ENCODE measurements at regions not wholly inside any gene's neighbourhood (a gene's known extent, or its start where the extent isn't known, plus 50 kb on each side); places are given as distances from the start of the nearest gene placed in this dataset.
"Not testable (repeated sequence)": the region's sequence is repeated elsewhere in the genome, so short reads cannot be mapped to it uniquely, and the experiment has no call there.

DNA sequence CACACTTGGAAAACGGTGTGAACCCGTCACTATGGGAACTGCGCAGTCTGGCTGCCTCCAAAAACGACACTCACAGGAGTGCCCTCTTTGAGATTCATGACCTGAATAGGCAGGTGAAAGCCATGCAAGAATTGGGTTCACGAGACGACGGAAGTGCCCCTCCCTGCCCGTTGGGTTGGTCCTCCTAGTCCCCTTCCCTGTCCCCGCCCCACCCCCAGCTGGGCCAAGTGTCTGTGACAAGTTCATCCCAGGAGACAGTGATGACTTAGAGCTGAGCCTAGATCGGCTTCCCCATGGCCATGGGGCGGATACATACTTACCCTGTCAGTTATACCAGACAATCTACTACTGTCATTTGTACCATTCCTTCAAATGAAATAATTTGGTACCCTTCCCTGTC is 1137.7 kb upstream of the CHAC2 start:
- no peaks in the 10 kb centered on the region for H3K27me3 ChIP-seq (ENCODE audit: control insufficient read depth in 2 of 2, insufficient read depth in 1 of 2, low read length in 1 of 2)
- no peak overlapping the region for H3K4me3 ChIP-seq (ENCODE audit: low read length in 2 of 2)
- H3K9me3 ChIP-seq (ENCODE audit: control insufficient read depth in 2 of 2, insufficient read depth in 1 of 2, low read length in 1 of 2): peaks cover 2 to 17% of the 10 kb centered on the region in 2 donors
- no peaks in the 10 kb centered on the region for H3K36me3 ChIP-seq (ENCODE audit: control insufficient read depth in 2 of 2, insufficient read depth in 2 of 2, low read length in 1 of 2)
- no peak for DNase-seq (ENCODE audit: low read depth in 6 of 9, low spot score in 9 of 9)
- H3K4me1 ChIP-seq (ENCODE audit: control insufficient read depth in 2 of 2, insufficient read depth in 2 of 2, low read length in 2 of 2): no peaks in the 10 kb centered on the region
- 96% methylated on average over 11 of the region's 11 CpGs for WGBS
- H3K27ac ChIP-seq (ENCODE audit: low read depth in 1 of 2, low read length in 1 of 2): no peak overlapping the region

GRCh38 chr2:52629531-52629930 is 1138.1 kb upstream of the CHAC2 start:
- Histone ChIP-seq H3K36me3 (ENCODE audit: control insufficient read depth in 2 of 2, insufficient read depth in 2 of 2, low read length in 1 of 2) (no peaks in the 10 kb centered on the region), H3K27me3 (ENCODE audit: control insufficient read depth in 2 of 2, insufficient read depth in 1 of 2, low read length in 1 of 2) (no peaks in the 10 kb centered on the region), H3K4me3 (ENCODE audit: low read length in 2 of 2) (no peak overlapping the region), H3K27ac (ENCODE audit: low read depth in 1 of 2, low read length in 1 of 2) (no peak overlapping the region), H3K4me1 (ENCODE audit: control insufficient read depth in 2 of 2, insufficient read depth in 2 of 2, low read length in 2 of 2) (no peaks in the 10 kb centered on the region), H3K9me3 (ENCODE audit: control insufficient read depth in 2 of 2, insufficient read depth in 1 of 2, low read length in 1 of 2) (peaks cover 2 to 17% of the 10 kb centered on the region in 2 donors)
- no peak for DNase-seq (ENCODE audit: low read depth in 6 of 9, low spot score in 9 of 9)
- 98% methylated on average over 36 of the region's 36 CpGs for WGBS

GRCh38 chr2:52622266-52622665 is 1145.3 kb upstream of the CHAC2 start:
- peaks cover 0 to 1% of the 10 kb centered on the region in 2 donors for H3K9me3 ChIP-seq (ENCODE audit: control insufficient read depth in 2 of 2, insufficient read depth in 1 of 2, low read length in 1 of 2)
- H3K36me3 ChIP-seq (ENCODE audit: control insufficient read depth in 2 of 2, insufficient read depth in 2 of 2, low read length in 1 of 2): no peaks in the 10 kb centered on the region
- no peak overlapping the region for H3K4me3 ChIP-seq (ENCODE audit: low read length in 2 of 2)
- no peaks in the 10 kb centered on the region for H3K4me1 ChIP-seq (ENCODE audit: control insufficient read depth in 2 of 2, insufficient read depth in 2 of 2, low read length in 2 of 2)
- H3K27ac ChIP-seq (ENCODE audit: low read depth in 1 of 2, low read length in 1 of 2): no peak overlapping the region
- 86% methylated on average over 2 of the region's 2 CpGs for WGBS
- no peak for DNase-seq (ENCODE audit: low read depth in 6 of 9, low spot score in 9 of 9)
- H3K27me3 ChIP-seq (ENCODE audit: control insufficient read depth in 2 of 2, insufficient read depth in 1 of 2, low read length in 1 of 2): no peaks in the 10 kb centered on the region

DNA sequence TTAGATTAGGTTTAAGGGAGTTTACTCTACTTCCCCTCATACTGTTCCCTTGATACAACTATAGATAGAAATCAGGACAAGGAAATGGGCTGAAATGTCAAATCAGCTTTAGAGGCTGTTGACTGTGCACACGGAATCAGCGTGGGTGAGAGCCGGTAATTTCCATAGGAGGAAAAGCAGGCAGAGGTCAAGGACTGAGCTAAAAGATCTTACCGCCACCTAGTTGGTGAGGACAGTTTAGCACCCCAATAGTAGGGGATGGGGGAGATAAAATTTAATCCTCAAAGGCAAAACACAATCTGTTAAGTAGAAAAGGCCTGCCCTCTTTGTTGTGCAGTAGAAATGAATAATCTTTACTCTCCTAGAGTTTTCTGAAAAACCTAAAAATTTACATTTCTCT is 1154.5 kb upstream of the CHAC2 start:
- peaks cover 0 to 4% of the 10 kb centered on the region in 2 donors for H3K9me3 ChIP-seq (ENCODE audit: control insufficient read depth in 2 of 2, insufficient read depth in 1 of 2, low read length in 1 of 2)
- 96% methylated on average over 4 of the region's 4 CpGs for WGBS
- no peak overlapping the region for H3K4me3 ChIP-seq (ENCODE audit: low read length in 2 of 2)
- no peaks in the 10 kb centered on the region for H3K36me3 ChIP-seq (ENCODE audit: control insufficient read depth in 2 of 2, insufficient read depth in 2 of 2, low read length in 1 of 2)
- DNase-seq (ENCODE audit: low read depth in 6 of 9, low spot score in 9 of 9): no peak
- H3K4me1 ChIP-seq (ENCODE audit: control insufficient read depth in 2 of 2, insufficient read depth in 2 of 2, low read length in 2 of 2): no peaks in the 10 kb centered on the region
- no peak overlapping the region for H3K27ac ChIP-seq (ENCODE audit: low read depth in 1 of 2, low read length in 1 of 2)
- no peaks in the 10 kb centered on the region for H3K27me3 ChIP-seq (ENCODE audit: control insufficient read depth in 2 of 2, insufficient read depth in 1 of 2, low read length in 1 of 2)

DNA sequence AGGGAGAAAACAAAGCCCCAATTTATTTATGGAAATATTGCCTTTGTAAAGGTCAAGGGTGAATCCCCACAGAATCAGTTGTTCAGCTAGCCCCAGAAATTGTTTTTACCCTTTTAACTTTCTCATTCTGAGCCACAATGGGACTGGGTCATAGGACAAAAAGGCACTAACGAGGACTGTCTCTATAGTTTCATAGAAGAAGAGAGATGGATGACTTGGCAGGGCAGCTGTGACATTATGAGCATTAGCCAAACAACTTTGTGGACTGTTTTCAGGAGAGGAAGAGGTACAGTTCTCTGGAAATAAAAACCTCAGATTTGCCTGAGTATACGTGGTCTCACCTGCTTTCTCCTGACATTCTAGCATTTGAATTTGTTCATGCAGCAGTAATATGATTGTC is 1155.8 kb upstream of the CHAC2 start:
- no peaks in the 10 kb centered on the region for H3K36me3 ChIP-seq (ENCODE audit: control insufficient read depth in 2 of 2, insufficient read depth in 2 of 2, low read length in 1 of 2)
- H3K27ac ChIP-seq (ENCODE audit: low read depth in 1 of 2, low read length in 1 of 2): no peak overlapping the region
- H3K27me3 ChIP-seq (ENCODE audit: control insufficient read depth in 2 of 2, insufficient read depth in 1 of 2, low read length in 1 of 2): no peaks in the 10 kb centered on the region
- H3K9me3 ChIP-seq (ENCODE audit: control insufficient read depth in 2 of 2, insufficient read depth in 1 of 2, low read length in 1 of 2): peaks cover 0 to 4% of the 10 kb centered on the region in 2 donors
- no peak for DNase-seq (ENCODE audit: low read depth in 6 of 9, low spot score in 9 of 9)
- WGBS: 66% methylated on average over 2 of the region's 2 CpGs
- no peaks in the 10 kb centered on the region for H3K4me1 ChIP-seq (ENCODE audit: control insufficient read depth in 2 of 2, insufficient read depth in 2 of 2, low read length in 2 of 2)
- H3K4me3 ChIP-seq (ENCODE audit: low read length in 2 of 2): no peak overlapping the region

DNA sequence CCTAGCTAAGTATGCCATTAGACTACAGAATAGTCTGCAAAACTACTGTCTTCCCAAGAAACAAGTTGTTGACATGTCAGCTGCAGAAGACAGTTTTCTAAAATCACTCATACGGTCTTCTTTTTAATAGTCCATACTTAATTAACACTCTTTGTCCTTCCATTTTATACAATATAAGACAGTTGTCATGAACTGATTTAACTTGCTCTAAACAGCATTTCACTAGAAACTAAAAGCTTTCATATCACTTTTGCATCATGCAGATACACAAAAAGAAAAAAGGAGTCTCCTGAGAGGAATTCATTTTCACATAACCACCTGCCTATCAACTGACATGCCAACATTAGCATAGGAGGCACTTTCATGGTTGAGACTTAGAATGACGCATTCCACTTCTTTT is 1159.6 kb upstream of the CHAC2 start:
- 98% methylated on average over 2 of the region's 2 CpGs for WGBS
- Histone ChIP-seq H3K27ac (ENCODE audit: low read depth in 1 of 2, low read length in 1 of 2) (no peak overlapping the region), H3K9me3 (ENCODE audit: control insufficient read depth in 2 of 2, insufficient read depth in 1 of 2, low read length in 1 of 2) (no peaks in the 10 kb centered on the region), H3K36me3 (ENCODE audit: control insufficient read depth in 2 of 2, insufficient read depth in 2 of 2, low read length in 1 of 2) (no peaks in the 10 kb centered on the region), H3K27me3 (ENCODE audit: control insufficient read depth in 2 of 2, insufficient read depth in 1 of 2, low read length in 1 of 2) (no peaks in the 10 kb centered on the region), H3K4me3 (ENCODE audit: low read length in 2 of 2) (no peak overlapping the region), H3K4me1 (ENCODE audit: control insufficient read depth in 2 of 2, insufficient read depth in 2 of 2, low read length in 2 of 2) (no peaks in the 10 kb centered on the region)
- no peak for DNase-seq (ENCODE audit: low read depth in 6 of 9, low spot score in 9 of 9)

DNA sequence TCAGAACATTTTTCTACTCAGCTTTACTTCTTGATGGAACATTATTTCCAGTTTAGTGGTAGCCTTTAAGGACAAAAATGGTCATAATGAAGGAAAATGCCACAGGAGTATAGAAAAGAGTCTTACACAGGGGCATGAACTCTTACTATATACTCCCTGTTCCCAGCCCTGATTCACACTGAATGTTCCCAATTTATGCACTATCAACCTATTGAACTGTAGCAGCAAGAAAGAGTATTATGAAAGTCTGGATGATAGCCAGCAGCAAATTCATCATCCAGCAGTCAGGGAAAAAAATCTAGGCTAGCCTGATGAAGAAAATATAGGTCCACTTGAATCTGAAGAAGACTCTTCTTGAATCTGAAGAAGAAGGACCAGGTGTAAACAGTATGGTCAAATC is 1170.3 kb upstream of the CHAC2 start:
- no peaks in the 10 kb centered on the region for H3K4me1 ChIP-seq (ENCODE audit: control insufficient read depth in 2 of 2, insufficient read depth in 2 of 2, low read length in 2 of 2)
- no peak for DNase-seq (ENCODE audit: low read depth in 6 of 9, low spot score in 9 of 9)
- H3K9me3 ChIP-seq (ENCODE audit: control insufficient read depth in 2 of 2, insufficient read depth in 1 of 2, low read length in 1 of 2): peaks cover 0 to 1% of the 10 kb centered on the region in 2 donors
- no peaks in the 10 kb centered on the region for H3K27me3 ChIP-seq (ENCODE audit: control insufficient read depth in 2 of 2, insufficient read depth in 1 of 2, low read length in 1 of 2)
- no peak overlapping the region for H3K4me3 ChIP-seq (ENCODE audit: low read length in 2 of 2)
- no peaks in the 10 kb centered on the region for H3K36me3 ChIP-seq (ENCODE audit: control insufficient read depth in 2 of 2, insufficient read depth in 2 of 2, low read length in 1 of 2)
- no peak overlapping the region for H3K27ac ChIP-seq (ENCODE audit: low read depth in 1 of 2, low read length in 1 of 2)

DNA sequence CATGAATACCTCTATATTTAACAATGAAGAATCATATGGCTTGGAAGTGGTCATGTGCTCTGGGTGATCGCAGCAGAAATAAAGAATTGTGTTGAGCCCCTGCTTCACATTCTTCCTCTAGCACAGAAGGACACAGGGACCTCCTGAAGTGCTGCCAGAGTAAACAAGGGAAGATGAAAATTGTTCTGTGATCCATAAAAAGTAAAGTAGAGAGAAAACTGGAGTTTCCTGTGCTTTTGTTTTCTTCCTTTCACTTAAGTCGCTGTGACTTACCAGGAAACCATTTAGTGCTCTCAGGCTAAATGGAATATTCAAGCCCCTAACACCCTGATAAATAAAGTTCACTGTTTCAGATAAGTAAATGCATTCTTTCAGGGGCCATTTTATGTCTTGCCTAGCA is 1173.6 kb upstream of the CHAC2 start:
- H3K27ac ChIP-seq (ENCODE audit: low read depth in 1 of 2, low read length in 1 of 2): no peak overlapping the region
- no peak overlapping the region for H3K4me3 ChIP-seq (ENCODE audit: low read length in 2 of 2)
- no peaks in the 10 kb centered on the region for H3K36me3 ChIP-seq (ENCODE audit: control insufficient read depth in 2 of 2, insufficient read depth in 2 of 2, low read length in 1 of 2)
- no peak for DNase-seq (ENCODE audit: low read depth in 6 of 9, low spot score in 9 of 9)
- H3K27me3 ChIP-seq (ENCODE audit: control insufficient read depth in 2 of 2, insufficient read depth in 1 of 2, low read length in 1 of 2): no peaks in the 10 kb centered on the region
- 68% methylated on average over 2 of the region's 2 CpGs for WGBS
- peaks cover 0 to 1% of the 10 kb centered on the region in 2 donors for H3K9me3 ChIP-seq (ENCODE audit: control insufficient read depth in 2 of 2, insufficient read depth in 1 of 2, low read length in 1 of 2)
- no peaks in the 10 kb centered on the region for H3K4me1 ChIP-seq (ENCODE audit: control insufficient read depth in 2 of 2, insufficient read depth in 2 of 2, low read length in 2 of 2)

DNA sequence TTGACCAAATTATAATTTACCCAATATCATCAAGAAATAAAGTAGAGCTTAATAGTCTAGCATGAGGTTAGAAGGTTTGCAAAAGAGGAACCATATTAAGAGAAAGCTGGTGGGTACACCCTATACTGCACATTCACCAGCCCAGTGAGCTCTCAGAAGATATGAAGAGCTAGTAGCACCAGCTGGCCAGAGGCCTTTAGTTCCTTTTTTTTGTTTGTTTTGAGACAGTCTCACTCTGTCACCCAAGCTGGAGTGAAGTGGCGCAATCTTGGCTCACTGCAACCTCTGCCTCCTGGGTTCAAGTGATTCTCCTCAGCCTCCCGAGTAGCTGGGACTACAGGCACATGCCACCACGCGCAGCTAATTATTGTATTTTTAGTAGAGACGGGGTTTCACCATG is 1183.5 kb upstream of the CHAC2 start:
- not testable (repeated sequence) for H3K4me3 ChIP-seq (ENCODE audit: low read length in 2 of 2); H3K4me1 ChIP-seq (ENCODE audit: control insufficient read depth in 2 of 2, insufficient read depth in 2 of 2, low read length in 2 of 2); H3K36me3 ChIP-seq (ENCODE audit: control insufficient read depth in 2 of 2, insufficient read depth in 2 of 2, low read length in 1 of 2); DNase-seq (ENCODE audit: low read depth in 6 of 9, low spot score in 9 of 9); H3K27me3 ChIP-seq (ENCODE audit: control insufficient read depth in 2 of 2, insufficient read depth in 1 of 2, low read length in 1 of 2); H3K27ac ChIP-seq (ENCODE audit: low read depth in 1 of 2, low read length in 1 of 2)
- H3K9me3 ChIP-seq (ENCODE audit: control insufficient read depth in 2 of 2, insufficient read depth in 1 of 2, low read length in 1 of 2): peaks cover 0 to 16% of the 10 kb centered on the region in 2 donors
- WGBS: 95% methylated on average over 5 of the region's 5 CpGs

DNA sequence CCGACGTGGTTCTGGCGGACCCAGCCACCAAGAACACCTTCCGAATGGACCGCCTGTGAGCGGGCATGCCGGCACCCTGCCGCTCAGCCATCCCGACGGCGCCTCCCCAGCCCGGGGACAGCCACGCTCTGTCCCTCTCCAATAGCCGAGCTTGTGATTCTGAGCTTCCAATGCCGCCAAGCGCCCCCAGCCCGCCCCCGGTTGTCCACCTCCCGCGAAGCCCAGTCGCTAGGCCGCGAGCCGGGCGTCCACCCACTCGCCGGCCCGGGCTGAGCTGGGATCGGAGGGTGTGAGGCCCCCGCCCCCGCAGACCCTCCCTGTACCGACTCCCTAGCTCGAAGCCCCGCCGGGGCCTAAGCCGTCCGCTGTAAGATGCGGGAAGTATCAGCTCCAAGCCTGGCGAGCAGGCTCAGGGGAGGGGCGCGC is 1195.1 kb upstream of the CHAC2 start:
- Histone ChIP-seq H3K27me3 (ENCODE audit: control insufficient read depth in 2 of 2, insufficient read depth in 1 of 2, low read length in 1 of 2) (no peaks in the 10 kb centered on the region), H3K4me1 (ENCODE audit: control insufficient read depth in 2 of 2, insufficient read depth in 2 of 2, low read length in 2 of 2) (no peaks in the 10 kb centered on the region), H3K4me3 (ENCODE audit: low read length in 2 of 2) (no peak overlapping the region), H3K36me3 (ENCODE audit: control insufficient read depth in 2 of 2, insufficient read depth in 2 of 2, low read length in 1 of 2) (no peaks in the 10 kb centered on the region), H3K27ac (ENCODE audit: low read depth in 1 of 2, low read length in 1 of 2) (no peak overlapping the region), H3K9me3 (ENCODE audit: control insufficient read depth in 2 of 2, insufficient read depth in 1 of 2, low read length in 1 of 2) (peaks cover 2 to 25% of the 10 kb centered on the region in 2 donors)
- WGBS: 97% methylated on average over 41 of the region's 41 CpGs
- no peak for DNase-seq (ENCODE audit: low read depth in 6 of 9, low spot score in 9 of 9)
